T1000 (cell line): ENCODE measurements at regions not wholly inside any gene's neighbourhood (a gene's known extent, or its start where the extent isn't known, plus 50 kb on each side); places are given as distances from the start of the nearest gene placed in this dataset.
"Not testable (repeated sequence)": the region's sequence is repeated elsewhere in the genome, so short reads cannot be mapped to it uniquely, and the experiment has no call there.

Experiments
- DNase-seq: peaks from one replicate; lab custom pipeline; 2025; ENCODE audit warnings: mixed read lengths; lab: John Stamatoyannopoulos, UW

DNA sequence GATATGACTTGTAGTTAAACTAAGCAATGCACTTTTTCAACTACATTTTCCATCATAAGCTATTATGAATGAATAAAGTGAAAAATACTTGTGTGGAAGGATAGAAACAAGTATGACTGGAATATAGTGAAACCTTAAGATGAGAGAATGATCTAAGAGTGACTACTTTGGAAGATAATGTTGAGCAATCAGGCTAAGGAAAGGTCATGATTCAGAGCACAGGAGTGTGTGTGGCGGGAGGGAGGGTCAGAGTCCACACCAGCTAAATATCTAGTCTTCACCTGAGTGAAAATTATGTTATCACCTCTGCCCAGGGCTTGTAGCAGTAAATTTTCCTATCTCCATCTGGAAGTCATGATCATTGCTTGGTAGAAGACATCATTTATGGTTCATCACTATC lies 833.4 kb upstream of the ATXN8OS start:
- no peak for DNase-seq

DNA sequence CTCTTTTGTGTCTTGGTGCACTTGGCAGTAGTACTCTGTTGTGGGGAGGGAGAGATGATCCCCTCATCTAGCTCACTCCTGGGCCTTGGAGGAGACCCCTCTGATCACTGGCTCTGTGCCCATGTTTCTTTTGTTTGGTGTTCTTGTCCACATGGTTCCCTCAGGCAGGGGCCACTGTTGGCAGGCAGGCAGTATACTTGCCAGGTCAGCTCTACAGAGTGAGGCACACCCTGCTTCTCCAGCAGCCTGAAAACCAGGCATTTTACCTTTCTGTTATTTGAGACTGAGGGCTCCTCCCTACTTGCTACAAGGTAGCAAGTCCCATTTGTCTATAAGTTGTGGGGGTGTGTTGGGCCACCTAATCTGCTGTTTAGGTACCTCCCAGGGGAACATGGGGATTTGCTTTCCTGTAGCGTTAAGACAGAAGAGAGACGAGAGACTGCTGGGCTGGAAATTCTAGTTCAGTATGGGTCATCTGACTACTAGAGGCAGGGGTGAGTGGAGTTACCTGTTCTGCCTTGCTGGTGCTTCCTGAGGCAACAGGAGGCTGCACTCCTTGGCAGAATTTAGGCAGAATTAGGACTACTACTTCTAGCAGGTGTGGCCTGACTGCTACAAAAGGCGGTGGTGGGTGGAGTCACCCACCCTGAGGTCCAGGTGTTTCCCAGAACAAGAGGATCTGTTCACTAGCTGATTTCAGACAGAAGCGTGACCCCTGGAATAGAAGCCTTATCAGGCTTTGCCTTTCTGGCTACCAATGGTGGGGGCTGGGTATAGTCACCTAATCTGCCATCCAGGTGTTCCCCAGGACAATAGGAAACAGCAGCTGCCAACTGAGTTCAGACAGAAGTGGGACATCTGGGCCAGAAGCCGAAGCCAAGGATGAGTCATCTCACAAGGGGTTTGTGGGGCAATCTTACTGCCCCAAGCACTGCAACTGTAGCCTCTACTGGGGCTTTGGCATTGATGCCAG lies 843.0 kb upstream of the ATXN8OS start:
- DNase-seq, result no peak

DNA sequence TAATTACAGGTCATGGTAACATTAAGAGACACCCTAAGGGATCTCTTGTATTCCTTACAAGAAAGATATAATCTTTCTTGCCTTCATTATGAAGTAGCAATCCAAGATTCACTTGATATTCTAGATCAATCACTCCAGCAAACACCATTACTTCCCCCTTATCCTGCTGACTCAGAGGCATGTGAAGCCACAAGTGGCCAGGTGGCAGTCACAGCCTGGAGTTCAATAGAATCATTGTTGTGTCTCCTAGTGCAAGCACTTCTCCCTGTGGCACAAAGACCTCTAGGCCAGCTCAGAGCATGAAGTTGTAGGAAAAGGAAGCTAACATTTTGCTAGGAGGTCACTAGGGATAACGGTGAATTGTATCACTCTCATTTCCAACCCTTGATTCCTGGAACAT lies 864.3 kb upstream of the ATXN8OS start:
- DNase-seq, result no peak

DNA sequence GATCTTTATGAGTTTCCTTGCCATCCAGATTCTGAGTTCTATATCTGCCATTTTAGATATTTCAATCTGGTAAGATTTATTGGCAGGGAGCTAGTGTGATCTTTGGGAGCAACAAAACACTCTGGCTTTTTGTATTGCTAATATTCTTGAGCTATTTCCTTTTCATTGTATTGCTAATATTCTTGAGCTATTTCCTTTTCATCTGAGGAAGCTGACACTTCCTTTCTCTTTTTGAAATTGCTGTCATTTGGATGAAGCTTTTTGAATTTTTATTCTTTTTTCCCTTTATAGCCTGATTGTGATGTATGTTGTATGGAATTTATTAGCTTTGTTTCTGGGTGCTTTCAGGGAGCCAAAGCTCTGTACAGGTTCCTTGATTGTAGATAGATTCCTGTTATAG lies 873.5 kb upstream of the ATXN8OS start:
- DNase-seq, result no peak

DNA sequence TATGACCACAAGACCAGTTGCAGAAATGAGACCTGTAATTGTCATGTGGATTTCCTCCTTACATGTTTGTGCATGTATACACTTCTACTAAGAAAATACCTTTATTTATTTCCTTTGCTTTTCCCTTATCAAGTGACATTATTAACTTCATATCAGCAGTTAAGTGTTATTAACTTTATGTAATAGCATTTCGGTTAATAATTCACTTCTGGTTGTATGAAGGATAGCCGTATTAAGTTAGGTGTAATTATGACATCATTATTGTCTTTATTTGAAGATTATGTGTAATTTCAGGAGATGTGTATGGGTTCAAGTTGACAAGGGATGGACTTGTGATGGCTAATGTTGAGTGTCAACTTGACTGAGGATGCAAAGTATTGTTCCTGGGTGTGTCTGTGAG lies 881.2 kb upstream of the ATXN8OS start:
- no peak for DNase-seq

DNA sequence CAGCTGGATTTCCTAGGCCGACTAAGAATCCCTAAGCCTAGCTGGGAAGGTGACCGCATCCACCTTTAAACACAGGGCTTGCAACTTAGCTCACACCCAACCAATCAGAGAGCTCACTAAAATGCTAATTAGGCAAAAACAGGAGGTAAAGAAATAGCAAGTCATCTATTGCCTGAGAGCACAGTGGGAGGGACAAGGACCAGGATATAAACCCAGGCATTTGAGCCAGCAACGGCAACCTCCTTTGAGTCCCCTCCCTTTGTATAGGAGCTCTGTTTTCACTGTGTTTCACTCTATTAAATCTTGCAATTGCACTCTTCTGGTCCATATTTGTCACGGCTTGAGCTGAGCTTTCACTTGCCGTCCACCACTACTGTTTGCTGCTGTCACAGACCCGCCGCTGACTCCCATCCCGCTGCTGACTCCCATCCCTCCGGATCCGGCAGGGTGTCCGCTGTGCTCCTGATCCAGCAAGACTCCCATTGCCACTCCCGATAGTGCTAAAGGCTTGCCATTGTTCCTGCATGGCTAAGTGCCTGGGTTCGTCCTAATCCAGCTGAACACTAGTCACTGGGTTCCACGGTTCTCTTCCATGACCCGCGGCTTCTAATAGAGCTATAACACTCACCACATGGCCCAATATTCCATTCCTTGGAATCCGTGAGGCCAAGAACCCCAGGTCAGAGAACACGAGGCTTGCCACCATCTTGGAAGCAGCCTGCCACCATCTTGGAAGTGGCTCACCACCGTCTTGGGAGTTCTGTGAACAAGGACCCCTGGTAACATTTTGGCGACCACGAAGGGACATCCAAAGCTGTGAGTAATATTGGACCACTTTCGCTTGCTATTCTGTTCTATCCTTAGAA lies 885.8 kb upstream of the ATXN8OS start:
- DNase-seq, result not testable (repeated sequence)

DNA sequence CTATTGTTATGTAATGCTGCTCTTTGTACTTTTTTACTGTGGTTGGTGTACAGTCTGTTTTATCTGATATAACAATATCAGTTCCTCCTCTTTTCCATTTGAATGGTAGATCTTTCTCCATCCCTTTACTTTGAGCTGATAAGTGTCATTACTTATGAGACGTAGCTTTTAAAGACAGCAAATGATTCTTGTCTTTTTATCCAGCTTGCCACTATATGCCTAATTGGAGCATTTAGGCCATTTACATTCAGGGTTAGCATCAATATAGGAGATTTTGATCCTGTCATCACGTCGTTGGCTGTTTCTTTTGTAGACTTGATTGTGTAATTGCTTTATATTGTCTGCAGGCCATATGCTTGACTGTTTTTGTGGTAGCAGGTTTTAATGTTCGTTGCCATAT lies 894.2 kb upstream of the ATXN8OS start:
- no peak for DNase-seq

DNA sequence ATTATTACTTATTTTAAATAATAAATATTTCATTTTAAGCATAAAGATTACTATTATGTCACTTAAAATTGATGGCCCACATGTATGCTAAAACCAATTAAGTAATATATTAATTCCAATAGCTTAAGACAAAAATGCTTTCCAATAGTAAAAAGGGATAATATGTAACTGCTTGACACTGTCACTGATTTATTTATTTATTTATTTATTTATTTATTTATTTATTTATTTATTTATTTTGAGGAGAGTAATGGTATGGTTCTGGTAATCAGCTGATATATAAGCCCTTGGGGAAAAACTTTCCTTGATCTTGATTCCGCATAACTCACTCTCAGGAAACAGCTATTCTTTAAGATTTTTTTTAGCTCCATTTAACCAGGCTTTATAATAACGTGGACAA lies 903.0 kb upstream of the ATXN8OS start:
- DNase-seq, result no peak

DNA sequence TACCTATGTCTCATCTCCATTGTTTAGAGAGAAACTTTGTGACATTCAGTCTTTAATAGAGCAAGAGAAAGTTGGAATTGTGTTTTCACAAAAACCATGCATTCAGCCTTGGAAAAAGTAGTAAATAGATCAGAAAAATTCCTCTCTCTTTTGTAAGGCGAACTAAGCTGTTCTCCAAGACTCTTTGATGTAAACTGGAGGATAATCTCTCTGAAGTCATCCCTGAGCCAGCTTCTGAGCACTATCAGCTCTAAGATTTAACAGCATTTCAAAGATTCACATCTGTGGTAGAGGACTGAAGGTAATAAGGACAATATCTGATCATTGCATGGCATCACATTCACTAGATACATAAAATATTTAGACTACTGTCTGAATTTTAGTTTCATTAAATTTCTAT lies 904.6 kb upstream of the ATXN8OS start:
- DNase-seq, result no peak

DNA sequence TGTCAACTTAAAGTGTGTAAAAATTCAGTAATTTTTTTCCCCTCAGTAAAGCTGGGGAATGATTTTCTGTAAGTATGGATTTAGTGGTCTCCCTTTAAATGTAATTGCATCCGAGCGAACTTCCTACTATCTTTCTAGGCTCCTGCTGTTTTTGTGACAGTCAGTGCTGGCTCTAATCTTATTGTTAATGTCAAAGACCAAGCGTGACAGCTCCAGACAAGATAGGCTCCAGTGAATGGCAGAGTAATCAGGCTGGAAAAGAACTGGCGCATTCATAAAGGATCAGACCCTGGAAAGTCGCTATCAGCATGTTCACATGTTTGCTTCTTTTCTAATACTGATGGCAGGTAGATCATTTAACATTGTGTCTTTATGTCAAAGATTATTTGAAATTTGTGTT lies 908.0 kb upstream of the ATXN8OS start:
- no peak for DNase-seq

DNA sequence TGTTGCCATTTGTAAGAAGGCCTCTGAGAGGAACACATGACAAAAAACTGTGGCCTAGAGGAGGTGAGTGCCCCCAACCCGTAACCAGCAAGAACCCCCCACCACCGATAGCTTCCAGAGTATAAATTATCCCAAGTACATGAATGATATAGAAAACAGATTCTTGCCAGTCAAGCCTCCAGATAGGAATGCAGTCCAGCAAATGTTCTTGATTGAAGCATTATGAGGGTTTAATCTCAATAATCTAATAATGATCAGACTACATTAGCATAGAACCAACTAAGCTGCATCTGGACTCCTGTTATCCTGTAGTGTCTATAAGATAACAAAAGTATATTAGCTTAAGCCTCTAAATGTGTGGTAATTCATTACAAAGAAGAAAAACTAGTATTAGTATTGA lies 908.9 kb upstream of the ATXN8OS start:
- no peak for DNase-seq

DNA sequence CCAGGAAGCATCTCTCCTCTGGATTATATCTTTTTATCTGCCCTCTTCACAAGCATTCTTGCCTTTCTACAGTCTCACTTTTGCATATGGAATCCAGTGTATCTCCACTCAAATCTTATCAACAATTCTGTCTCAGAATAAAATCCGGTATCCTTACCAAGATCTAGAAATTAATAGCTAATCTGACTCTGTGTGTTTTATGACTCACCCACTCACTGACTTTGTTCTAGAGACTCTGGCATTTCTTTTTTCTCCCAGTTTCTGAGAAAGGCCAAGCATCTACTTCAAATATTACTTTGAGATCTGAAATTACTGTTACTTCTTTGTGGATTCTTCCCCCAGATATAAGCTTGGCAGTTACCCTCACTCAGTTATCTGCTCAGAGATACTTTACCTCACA lies 913.5 kb upstream of the ATXN8OS start:
- no peak for DNase-seq

DNA sequence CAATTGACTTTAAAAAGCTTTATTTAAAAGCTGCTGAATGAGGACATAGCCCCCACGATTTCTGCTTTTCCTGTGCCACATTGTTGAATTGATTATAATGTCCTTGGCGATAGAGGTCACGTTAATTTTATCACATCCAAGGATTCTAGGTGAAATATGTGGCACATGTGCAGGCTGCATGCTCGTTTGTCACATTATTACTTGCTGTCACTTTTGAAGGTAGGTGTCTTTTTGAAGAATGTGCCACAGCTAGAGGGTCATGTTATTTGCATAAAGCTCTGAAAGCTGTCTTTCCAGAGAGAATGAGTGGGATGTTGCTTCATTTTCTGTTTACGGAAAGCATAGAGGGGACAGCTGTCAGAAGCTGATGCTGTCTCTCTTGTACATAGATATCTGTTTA lies 927.6 kb upstream of the ATXN8OS start:
- DNase-seq, result no peak

DNA sequence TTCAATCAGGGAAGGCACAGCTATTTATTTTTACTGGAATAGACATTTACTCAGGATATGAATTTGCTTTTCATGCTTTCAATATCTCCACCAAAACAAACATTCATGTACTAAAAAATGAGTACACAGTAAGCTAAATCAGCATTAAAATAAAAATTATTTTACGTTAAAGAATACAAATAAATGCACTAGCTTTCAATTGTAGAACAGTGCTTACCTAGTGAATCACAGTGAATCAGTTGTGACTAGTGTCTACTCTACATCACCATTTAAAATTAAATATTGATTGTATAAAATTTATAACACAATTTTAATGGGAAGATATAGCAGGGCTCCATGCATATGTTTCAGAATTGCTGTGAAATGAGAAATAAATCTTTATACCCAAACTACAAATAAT lies 929.6 kb upstream of the ATXN8OS start:
- no peak for DNase-seq

DNA sequence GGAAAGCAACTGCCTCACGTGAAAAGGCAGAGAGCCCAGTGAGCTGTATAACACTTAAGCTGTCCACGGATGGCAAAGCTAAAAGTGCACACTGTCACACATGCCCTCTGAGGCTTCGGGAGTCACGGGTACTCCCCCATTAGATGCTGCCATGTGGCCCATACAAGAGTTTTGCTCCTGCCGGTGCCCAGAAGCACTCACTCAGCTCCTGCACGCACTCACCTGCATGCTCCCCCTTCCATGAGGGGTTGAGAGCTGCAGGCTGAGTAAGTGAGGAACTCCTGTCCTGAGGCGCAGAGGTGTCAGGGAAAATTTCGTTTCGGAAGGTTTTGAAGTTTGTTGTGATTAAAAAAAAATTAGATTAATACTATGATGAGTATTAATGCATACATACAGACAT lies 939.2 kb upstream of the ATXN8OS start:
- no peak for DNase-seq

DNA sequence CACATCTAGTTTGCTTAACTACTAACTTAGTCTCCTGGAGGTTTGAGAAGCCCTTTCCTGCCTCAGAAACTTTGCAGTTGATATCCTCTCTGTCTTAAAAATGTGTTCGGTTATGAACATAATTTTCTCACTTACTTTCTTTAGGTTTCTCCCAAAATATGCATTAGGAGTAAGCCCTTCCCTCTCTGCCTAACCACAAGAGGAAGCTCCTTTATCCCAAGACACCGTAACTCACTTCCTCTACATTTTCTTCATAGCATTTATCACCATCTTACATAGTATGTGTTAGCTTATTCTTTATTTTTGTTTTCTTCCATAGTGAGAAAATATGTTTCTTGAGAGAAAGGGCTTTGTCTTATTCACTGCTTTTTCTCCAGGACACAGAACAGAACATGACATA lies 952.5 kb upstream of the ATXN8OS start:
- no peak for DNase-seq

DNA sequence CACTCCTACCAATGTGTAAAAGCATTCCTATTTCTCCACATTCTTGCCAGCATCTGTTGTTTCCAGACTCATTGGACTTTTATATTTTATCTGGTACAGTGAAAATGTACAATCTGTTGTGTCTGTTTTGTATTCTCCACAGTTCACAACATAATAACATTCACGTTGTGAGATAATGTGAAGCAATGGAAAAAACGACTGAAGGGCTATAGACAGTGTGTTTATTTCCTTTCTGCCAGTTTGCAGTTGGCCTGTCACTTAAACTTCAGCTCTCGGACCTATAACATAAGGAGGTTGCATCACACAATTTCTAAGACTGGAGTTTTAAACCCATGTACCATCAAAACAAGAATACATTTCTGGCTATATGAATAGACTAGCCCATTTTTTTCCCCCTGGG lies 965.5 kb upstream of the ATXN8OS start:
- no peak for DNase-seq

DNA sequence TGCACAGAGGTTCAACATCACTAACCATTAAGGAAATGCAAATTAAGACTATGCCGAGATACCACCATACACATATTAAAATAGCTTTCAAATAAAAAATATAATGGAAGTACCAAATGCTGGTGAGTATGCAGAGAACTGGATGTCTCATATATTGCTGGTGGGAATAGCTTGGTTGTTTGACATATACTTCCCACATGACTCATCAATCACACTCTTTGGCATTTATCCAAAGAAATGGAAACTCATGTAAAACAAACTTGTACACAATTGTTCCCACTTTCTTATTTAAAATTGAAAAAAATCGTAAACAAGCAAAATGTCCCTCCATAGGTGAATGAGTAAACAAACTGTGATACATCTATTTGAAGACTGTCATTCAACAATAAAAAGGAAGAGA lies 982.6 kb upstream of the ATXN8OS start:
- DNase-seq, result no peak

DNA sequence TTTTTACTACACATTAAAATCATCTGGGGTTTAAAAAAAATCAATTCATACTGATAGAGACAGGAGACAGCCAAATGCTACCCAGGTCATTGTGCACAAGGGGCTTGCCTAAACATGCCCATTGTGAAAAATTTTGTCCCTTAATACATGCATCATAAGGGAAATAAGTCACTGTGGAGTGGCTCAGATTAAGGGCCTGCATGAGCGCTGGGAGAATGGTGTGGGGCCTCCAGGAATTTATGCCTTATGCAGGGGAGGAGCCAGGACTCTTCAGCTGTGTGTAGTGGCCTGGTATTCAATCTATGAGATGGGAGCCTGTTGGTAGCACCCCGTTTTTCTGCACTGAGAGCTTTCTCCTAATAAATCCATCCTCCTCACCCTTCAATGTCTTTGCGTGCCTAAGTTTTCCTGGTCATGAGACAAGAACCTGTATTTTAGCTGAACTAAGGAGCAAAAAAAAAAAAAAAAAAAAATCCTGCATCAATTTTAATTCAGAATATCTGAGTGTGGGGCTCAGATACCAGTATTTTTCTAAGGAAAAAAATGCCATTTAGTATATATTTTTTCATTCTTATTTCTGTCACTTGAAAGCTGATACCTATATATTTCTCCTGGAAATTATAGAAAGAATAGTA lies 997.6 kb upstream of the ATXN8OS start:
- no peak for DNase-seq

DNA sequence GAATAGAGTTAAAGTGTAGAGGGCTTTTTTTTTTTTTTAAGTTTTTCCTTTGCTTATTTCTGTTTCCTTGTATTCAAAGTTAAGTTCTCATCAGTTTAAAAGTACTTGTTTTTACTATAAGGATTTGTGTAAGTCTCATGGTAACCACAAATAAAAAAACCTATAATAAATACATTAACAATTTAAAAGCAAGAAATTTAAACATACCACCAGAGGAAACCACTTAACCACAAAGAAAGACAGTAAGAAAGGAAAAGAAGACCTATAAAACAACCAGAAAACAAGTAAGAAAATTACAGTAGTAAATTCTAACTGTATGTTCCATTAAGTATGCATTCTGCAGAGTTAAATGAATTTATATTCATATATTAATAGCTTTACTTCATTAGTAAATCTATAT lies 999.1 kb upstream of the ATXN8OS start:
- no peak for DNase-seq

DNA sequence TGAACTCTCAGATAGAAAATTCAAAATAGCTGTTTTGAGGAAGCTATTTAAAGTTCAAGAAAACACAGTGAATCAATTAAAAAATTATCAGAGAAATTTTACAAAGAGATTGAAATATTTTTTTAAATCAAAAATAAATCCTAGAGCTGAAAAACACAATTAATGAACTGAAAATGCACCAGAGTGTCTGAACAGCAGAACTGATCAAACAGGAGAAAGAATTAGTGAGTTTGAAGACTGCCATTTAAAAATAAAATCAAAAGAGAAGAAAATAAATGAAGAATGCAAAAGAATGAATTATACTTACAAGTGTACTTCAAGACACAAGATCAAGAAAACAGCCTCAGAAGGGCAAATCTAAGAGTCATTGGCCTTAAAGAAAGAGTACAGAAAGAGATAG lies 1000.2 kb upstream of the ATXN8OS start:
- DNase-seq, result no peak

DNA sequence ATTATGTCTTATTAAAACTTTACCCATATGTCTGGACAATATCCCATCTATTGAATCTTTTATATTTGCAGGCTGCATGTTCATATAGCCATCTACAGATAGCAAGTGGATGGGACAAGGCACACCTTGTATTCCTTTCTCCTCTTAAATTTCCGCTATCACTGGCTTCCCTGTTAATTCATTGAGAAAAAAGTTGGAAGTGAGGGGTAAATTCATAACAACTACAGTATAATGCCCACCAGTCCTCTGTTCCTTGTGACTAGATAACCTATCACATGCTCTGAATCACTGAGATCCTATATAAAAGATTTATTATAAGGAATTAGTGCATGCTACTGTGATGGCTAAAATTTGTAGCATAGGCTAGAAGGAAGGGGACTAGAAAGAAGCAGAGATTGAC lies 1005.8 kb upstream of the ATXN8OS start:
- no peak for DNase-seq

DNA sequence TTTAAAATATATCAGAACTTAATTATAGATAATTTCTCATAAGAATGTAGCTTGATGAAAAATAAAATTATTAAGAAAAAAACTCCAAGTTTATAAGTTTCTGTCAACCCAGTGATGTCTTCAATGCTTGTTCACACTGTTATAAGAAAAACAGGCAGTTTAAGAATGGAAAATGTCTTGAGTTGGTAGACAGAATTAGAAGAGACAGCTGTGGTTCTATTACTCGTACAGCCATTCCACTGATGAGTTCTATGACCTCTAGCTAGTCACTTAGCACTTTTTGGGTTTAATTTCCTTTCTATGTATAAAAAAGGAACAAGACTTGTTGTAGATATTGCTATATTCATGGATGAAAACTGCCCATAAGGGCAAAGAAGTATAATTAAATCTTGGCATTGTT lies 1013.1 kb upstream of the ATXN8OS start:
- no peak for DNase-seq
